Keratinocyte (primary cell): ENCODE measurements at regions not wholly inside any gene's neighbourhood (a gene's known extent, or its start where the extent isn't known, plus 50 kb on each side); places are given as distances from the start of the nearest gene placed in this dataset.

Source experiments
- DNase-seq: peaks from one replicate; pipeline ENCODE4 v3.0.0-alpha.2; 2011; ENCODE audit warnings: low read depth, missing footprints, low spot score
- FAIRE-seq: peaks from 2 replicates; lab custom pipeline; 2011; peaks lifted over from hg19 to GRCh38; lab: Jason Lieb, UNC
- H2AFZ ChIP-seq: 2 replicates; pipeline ENCODE4 v1.6.0; 2012; ENCODE audit warnings: low read length, control low read depth, inconsistent platforms; ENCODE audit not compliant: control insufficient read depth
- H3K27ac ChIP-seq: 2 replicates; pipeline ENCODE4 v1.5.1; 2011; ENCODE audit warnings: low read length; ENCODE audit not compliant: control insufficient read depth, insufficient read depth
- H3K27me3 ChIP-seq: 3 replicates; pipeline ENCODE4 v1.6.0; 2011; ENCODE audit warnings: low read length; ENCODE audit not compliant: control insufficient read depth, insufficient read depth; ENCODE audit errors: extremely low read depth
- H3K36me3 ChIP-seq, 2 experiments: 2 replicates in 1 of 2; 3 replicates in 1 of 2; pipeline ENCODE4 v1.5.1; 2011; ENCODE audit warnings: low read length in 2 of 2, mild to moderate bottlenecking in 1 of 2; ENCODE audit not compliant: control insufficient read depth in 2 of 2, insufficient read depth in 2 of 2; ENCODE audit errors: extremely low read depth in 1 of 2
- H3K4me1 ChIP-seq: 3 replicates; pipeline ENCODE4 v1.5.1; 2011; ENCODE audit warnings: low read length; ENCODE audit not compliant: control insufficient read depth, insufficient read depth; ENCODE audit errors: extremely low read depth
- H3K4me2 ChIP-seq: 3 replicates; pipeline ENCODE4 v1.6.0; 2011; ENCODE audit warnings: low read depth, low read length; ENCODE audit not compliant: control insufficient read depth, insufficient read depth; ENCODE audit errors: extremely low read depth
- H3K4me3 ChIP-seq, 3 experiments: fragments of 200-600 bp in 1 of 3; sonication (generic) in 1 of 3; 2 replicates in 2 of 3; 3 replicates in 1 of 3; pipeline ENCODE4 v1.5.1; 2011 to 2016; ENCODE audit warnings: low read length in 3 of 3, mild to moderate bottlenecking in 3 of 3, control low read depth in 2 of 3, inconsistent platforms in 1 of 3, low read depth in 1 of 3, mixed read lengths in 1 of 3, mixed run types in 1 of 3, moderate library complexity in 1 of 3; ENCODE audit not compliant: control insufficient read depth in 2 of 3, insufficient read depth in 2 of 3; ENCODE audit errors: extremely low read depth in 1 of 3
- H3K79me2 ChIP-seq: 2 replicates; pipeline ENCODE4 v1.6.0; 2012; ENCODE audit warnings: low read length; ENCODE audit not compliant: control insufficient read depth, insufficient read depth
- H3K9ac ChIP-seq: 3 replicates; pipeline ENCODE4 v1.6.0; 2011; ENCODE audit warnings: low read length; ENCODE audit not compliant: control insufficient read depth, insufficient read depth; ENCODE audit errors: extremely low read depth
- H3K9me1 ChIP-seq: 3 replicates; pipeline ENCODE4 v1.6.0; 2011; ENCODE audit warnings: low read length; ENCODE audit not compliant: control insufficient read depth, insufficient read depth; ENCODE audit errors: extremely low read depth
- H3K9me3 ChIP-seq: 2 replicates; pipeline ENCODE4 v1.5.1; 2012; ENCODE audit warnings: low read depth, low read length; ENCODE audit not compliant: control insufficient read depth
- H4K20me1 ChIP-seq: 3 replicates; pipeline ENCODE4 v1.6.0; 2011; ENCODE audit warnings: low read length; ENCODE audit not compliant: control insufficient read depth, insufficient read depth; ENCODE audit errors: extremely low read depth
- CTCF ChIP-seq, 3 experiments: IDR thresholded peaks in 1 of 3; conservative IDR thresholded peaks in 1 of 3; optimal IDR thresholded peaks in 1 of 3; 2 replicates in 2 of 3; 3 replicates in 1 of 3; pipeline versions ENCODE3 to v1.5.1; 2011; ENCODE audit warnings: low read length in 3 of 3, mild to moderate bottlenecking in 3 of 3, moderate library complexity in 2 of 3, control low read depth in 1 of 3, inconsistent platforms in 1 of 3; ENCODE audit not compliant: insufficient read depth in 2 of 3; ENCODE audit errors: extremely low read depth in 1 of 3
- EZH2 ChIP-seq: IDR thresholded peaks from one replicate; pipeline ENCODE4 v1.6.1; 2012; ENCODE audit warnings: inconsistent platforms, mild to moderate bottlenecking, low read length, moderate library complexity
- dilution Hi-C: fragments of 300-500 bp; cut with MboI; formaldehyde crosslinking; loops from one replicate; pipeline ENCODE4 v1.7.0; 2020; ENCODE audit warnings: low sequenced_read_pairs; ENCODE audit not compliant: extremely low pct_ligation_motif_present

- Histone ChIP-seq H4K20me1 (no peaks in the 10 kb centered on the region), H3K27ac (no peak overlapping the region), H3K4me3 (no peak overlapping the region), H3K9ac (no peak overlapping the region), H3K9me1 (no peaks in the 10 kb centered on the region), H3K36me3 (no peaks in the 10 kb centered on the region), H3K9me3 (no peaks in the 10 kb centered on the region), H3K4me1 (no peaks in the 10 kb centered on the region), H3K4me2 (no peak overlapping the region), H3K27me3 (no peaks in the 10 kb centered on the region), H2AFZ (peak overlapping the region; percentile 12), H3K79me2 (no peaks in the 10 kb centered on the region)
- TF ChIP-seq EZH2 = no peak
- no peak for TF ChIP-seq CTCF (optimal IDR thresholded peaks at IDR 0.05 in 1 of 3, IDR thresholded peaks at IDR 0.05 in 1 of 3, conservative IDR thresholded peaks at IDR 0.05 in 1 of 3; ENCODE audit: extremely low read depth in 1 of 3, insufficient read depth in 2 of 3, low read length in 3 of 3)
- FAIRE-seq = no peak
- dilution Hi-C loops = no loop called here
- DNase-seq = no peak
Measured at GRCh38 chr4:156247470-156247869, 293.8 kb upstream of the CTSO start.

DNA sequence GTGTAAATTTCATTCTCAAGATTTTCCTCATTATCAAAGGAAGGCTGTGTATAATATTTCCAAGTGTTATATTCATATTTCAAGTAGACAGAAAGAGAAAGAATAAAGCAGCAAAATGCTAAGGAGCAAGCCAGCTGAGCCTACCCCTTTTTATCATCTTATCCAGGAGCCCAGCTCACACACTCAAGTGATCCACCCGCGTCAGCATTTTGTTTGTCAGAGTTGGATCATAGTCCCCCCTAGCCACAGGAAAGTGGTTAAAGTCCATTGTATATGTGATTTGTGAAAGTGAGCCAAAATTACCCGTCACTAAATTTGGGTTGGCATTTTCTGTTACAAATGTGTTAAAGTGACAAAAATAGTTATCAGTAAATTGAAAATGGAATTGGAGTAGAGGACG is 289.3 kb upstream of the CTSO start:
- Histone ChIP-seq H3K4me2 (no peak overlapping the region), H3K27me3 (no peaks in the 10 kb centered on the region), H3K4me1 (no peaks in the 10 kb centered on the region), H3K4me3 (no peak overlapping the region), H3K36me3 (no peaks in the 10 kb centered on the region), H3K9me3 (no peaks in the 10 kb centered on the region), H3K27ac (no peak overlapping the region), H2AFZ (no peak overlapping the region), H3K9me1 (no peaks in the 10 kb centered on the region), H3K9ac (no peak overlapping the region), H4K20me1 (no peaks in the 10 kb centered on the region), H3K79me2 (no peaks in the 10 kb centered on the region)
- dilution Hi-C loops = no loop called here
- DNase-seq (no peak), FAIRE-seq (no peak)
- no peak for TF ChIP-seq CTCF (optimal IDR thresholded peaks at IDR 0.05 in 1 of 3, IDR thresholded peaks at IDR 0.05 in 1 of 3, conservative IDR thresholded peaks at IDR 0.05 in 1 of 3; ENCODE audit: extremely low read depth in 1 of 3, insufficient read depth in 2 of 3, low read length in 3 of 3)
- no peak for TF ChIP-seq EZH2
